GM10248 (cell line): ENCODE measurements at regions not wholly inside any gene's neighbourhood (a gene's known extent, or its start where the extent isn't known, plus 50 kb on each side); places are given as distances from the start of the nearest gene placed in this dataset.
"Not testable (repeated sequence)": the region's sequence is repeated elsewhere in the genome, so short reads cannot be mapped to it uniquely, and the experiment has no call there.

Source experiments
- CTCF ChIA-PET: fragments of 300-600 bp; sonication (Branson Sonifier 250); formaldehyde crosslinking; extraction: SDS; loops from one replicate; lab custom pipeline; 2021; ENCODE audit warnings: antibody characterized with exemption; lab: Yijun Ruan, JAX
- POLR2A ChIA-PET: fragments of 350-650 bp; sonication (Branson Sonifier 250); formaldehyde crosslinking; extraction: SDS; loops from one replicate; lab custom pipeline; 2020; ENCODE audit warnings: antibody characterized with exemption; lab: Yijun Ruan, JAX
- DNase-seq: peaks from one replicate; pipeline ENCODE4 v3.0.0; 2012; ENCODE audit errors: extremely low spot score
- CTCF ChIP-seq: IDR thresholded peaks from 2 replicates; pipeline ENCODE4 v1.5.1; 2012; ENCODE audit warnings: mild to moderate bottlenecking, low read depth; ENCODE audit errors: extremely low read depth, missing control alignments, control extremely low read depth

- TF ChIP-seq CTCF, result no peak
- POLR2A ChIA-PET, result no interaction called here
- CTCF ChIA-PET, result interaction anchor here (1.0 to 1.6 kb wide), 2 partner anchors 8 to 43 kb away, joined by 3 to 4 read pairs; no protein-coding TSS in a partner anchor
- DNase-seq, result no peak
These were observed 217.1 kb downstream of the ACKR3 start for GRCh38 chr2:236786751-236787150.

- POLR2A ChIA-PET, DNase-seq: not testable (repeated sequence)
- CTCF ChIA-PET, result interaction anchor here (1.0 kb wide), 1 partner anchor 44 kb away, joined by 3 read pairs; no protein-coding TSS in a partner anchor
These were observed 217.8 kb downstream of the ACKR3 start for GRCh38 chr2:236787376-236787775.

- ChIA-PET POLR2A (no interaction called here), CTCF (no interaction called here)
- DNase-seq, result no peak
- TF ChIP-seq CTCF, result no peak
These were observed 218.3 kb downstream of the ACKR3 start for GRCh38 chr2:236787885-236788284.

- DNase-seq, result no peak
- TF ChIP-seq CTCF, result no peak
- ChIA-PET CTCF (no interaction called here), POLR2A (no interaction called here)
These were observed 221.3 kb downstream of the ACKR3 start for GRCh38 chr2:236790963-236791362.

GRCh38 chr2:236793023-236794011, 223.7 kb downstream of the ACKR3 start:
- CTCF ChIA-PET, result interaction anchor here (1.2 kb wide), 1 partner anchor 11 kb away, joined by 4 read pairs; no protein-coding TSS in a partner anchor
- POLR2A ChIA-PET, result no interaction called here
- no peak for TF ChIP-seq CTCF
- no peak for DNase-seq

GRCh38 chr2:236794176-236794957, 224.7 kb downstream of the ACKR3 start:
- no peak for DNase-seq
- POLR2A ChIA-PET, result no interaction called here
- CTCF ChIA-PET, result interaction anchor here (1.4 kb wide), 1 partner anchor 9 kb away, joined by 4 read pairs; no protein-coding TSS in a partner anchor

More at GRCh38 chr2:236794176-236794957, 224.7 kb downstream of the ACKR3 start:
- TF ChIP-seq CTCF, result no peak
